ENCODE measurements at regions not wholly inside any gene's neighbourhood (a gene's known extent, or its start where the extent isn't known, plus 50 kb on each side); places are given as distances from the start of the nearest gene placed in this dataset.

GRCh38 chr2:14284244-14284643, 348.3 kb upstream of the LRATD1 start:
- H3K4me2 ChIP-seq (ENCODE audit: insufficient read depth, insufficient read length, low read length): no peak overlapping the region
- no peaks in the 10 kb centered on the region for H3K4me1 ChIP-seq (ENCODE audit: insufficient read depth, low read length)
- no peaks in the 10 kb centered on the region for H3K9me3 ChIP-seq (ENCODE audit: control insufficient read depth, low read depth, low read length)
- H3K79me2 ChIP-seq (ENCODE audit: insufficient read depth, low read length): no peaks in the 10 kb centered on the region
- no peak overlapping the region for H3K27ac Mint-ChIP-seq
- H2AK5ac ChIP-seq (ENCODE audit: insufficient read length, low read length): no peak overlapping the region
- H3K27ac ChIP-seq (ENCODE audit: insufficient read length, low read depth, low read length): no peak overlapping the region
- no peak overlapping the region for H3T11ph ChIP-seq (ENCODE audit: low read length)
- no peak overlapping the region for H3K14ac ChIP-seq (ENCODE audit: insufficient read depth, low read length)
- H3K23me2 ChIP-seq (ENCODE audit: insufficient read length, low read depth, low read length, poor library complexity, severe bottlenecking): no peaks in the 10 kb centered on the region
- no peak overlapping the region for H4K8ac ChIP-seq (replicated peaks; ENCODE audit: insufficient read length, low read depth, low read length)
- H2AFZ ChIP-seq (ENCODE audit: low read length): no peak overlapping the region
- H3K27me3 ChIP-seq (ENCODE audit: insufficient read depth, low read length): no peaks in the 10 kb centered on the region
- no peak overlapping the region for H2BK5ac ChIP-seq (ENCODE audit: insufficient read length, low read length)
- H4K91ac ChIP-seq (ENCODE audit: insufficient read length, low read depth, low read length): no peak overlapping the region
- no peaks in the 10 kb centered on the region for H4K20me1 ChIP-seq (ENCODE audit: control insufficient read depth, insufficient read depth, insufficient read length)
- no peak for DNase-seq
- no peaks in the 10 kb centered on the region for H3K9me3 Mint-ChIP-seq
- no peak overlapping the region for H3K56ac ChIP-seq (ENCODE audit: insufficient read length, low read depth, low read length)
- H3K9ac ChIP-seq (ENCODE audit: extremely low read depth, insufficient read length, low read length): no peak overlapping the region
- H3K27me3 Mint-ChIP-seq (ENCODE audit: low read depth): no peaks in the 10 kb centered on the region
- no peak overlapping the region for H2BK20ac ChIP-seq (ENCODE audit: low read depth, low read length, poor library complexity, severe bottlenecking)
- no peaks in the 10 kb centered on the region for H3K36me3 Mint-ChIP-seq (ENCODE audit: insufficient read depth in 1 of 3, low read depth in 3 of 3)
- peaks cover 0 to 2% of the 10 kb centered on the region in 2 experiments; a peak in 1 of 4 replicates for H3K4me1 Mint-ChIP-seq
- no peak overlapping the region for H3K4me3 Mint-ChIP-seq
- no peak overlapping the region for H2BK12ac ChIP-seq (ENCODE audit: insufficient read length, low read depth, low read length)
- H3K18ac ChIP-seq (ENCODE audit: insufficient read length, low read depth, low read length): no peak overlapping the region
- no peak for TF ChIP-seq CTCF (conservative IDR thresholded peaks at IDR 0.05)
- H3K79me1 ChIP-seq (ENCODE audit: insufficient read depth, low read depth, low read length, poor library complexity, severe bottlenecking): no peaks in the 10 kb centered on the region
- no peak overlapping the region for H3K4ac ChIP-seq (ENCODE audit: low read depth, low read length)
- H3K23ac ChIP-seq (ENCODE audit: insufficient read length, low read depth, low read length): no peak overlapping the region
- H2BK15ac ChIP-seq (ENCODE audit: low read depth, low read length): no peak overlapping the region
- H2BK120ac ChIP-seq (ENCODE audit: low read depth, low read length, poor library complexity, severe bottlenecking): no peak overlapping the region
- no peak overlapping the region for H4K5ac ChIP-seq (ENCODE audit: insufficient read length, low read depth, low read length)
